Panc1 (cell line): ENCODE measurements at regions not wholly inside any gene's neighbourhood (a gene's known extent, or its start where the extent isn't known, plus 50 kb on each side); places are given as distances from the start of the nearest gene placed in this dataset.

Experiments used
- CTCF ChIP-seq: fragments of 450-650 bp; IDR thresholded peaks from 2 replicates; pipeline ENCODE4 v1.5.1; 2017; ENCODE audit warnings: mild to moderate bottlenecking
- REST ChIP-seq, 2 experiments: IDR thresholded peaks; 2 replicates each; pipeline ENCODE4 v1.6.1; 2011 to 2012; ENCODE audit warnings: low read depth in 2 of 2, control low read depth in 1 of 2, low read length in 1 of 2, mild to moderate bottlenecking in 1 of 2, moderate library complexity in 1 of 2; ENCODE audit not compliant: insufficient read depth in 1 of 2

- TF ChIP-seq CTCF (no peak), REST (IDR thresholded peaks at IDR 0.05; ENCODE audit: insufficient read depth in 1 of 2, low read depth in 2 of 2, low read length in 1 of 2) (no peak)
Observed at GRCh38 chr10:123434435-123435039, 231.6 kb upstream of the GPR26 start.
